Endodermal cell (in vitro differentiated cells): ENCODE measurements at regions not wholly inside any gene's neighbourhood (a gene's known extent, or its start where the extent isn't known, plus 50 kb on each side); places are given as distances from the start of the nearest gene placed in this dataset.
"Not testable (repeated sequence)": the region's sequence is repeated elsewhere in the genome, so short reads cannot be mapped to it uniquely, and the experiment has no call there.

Experiments
- DNase-seq: peaks from one replicate; pipeline ENCODE4 v3.0.0-alpha.2; 2017
- H3K27ac ChIP-seq: 2 replicates; pipeline ENCODE4 v1.5.1; 2013; ENCODE audit warnings: mild to moderate bottlenecking, low read depth, low read length, moderate library complexity
- H3K27me3 ChIP-seq: 2 replicates; pipeline ENCODE4 v1.6.1; 2013; ENCODE audit warnings: mild to moderate bottlenecking, low read length, moderate library complexity; ENCODE audit not compliant: insufficient read depth, control insufficient read depth, poor library complexity, severe bottlenecking
- H3K36me3 ChIP-seq: 2 replicates; pipeline ENCODE4 v1.7.0; 2013; ENCODE audit warnings: mild to moderate bottlenecking, low read length, moderate library complexity; ENCODE audit not compliant: control insufficient read depth, insufficient read depth
- H3K4me1 ChIP-seq: one replicate; pipeline ENCODE4 v1.7.0; 2013; ENCODE audit warnings: low read length; ENCODE audit not compliant: control insufficient read depth, insufficient read depth
- H3K4me3 ChIP-seq: 2 replicates; pipeline ENCODE4 v1.5.1; 2013; ENCODE audit warnings: mild to moderate bottlenecking, low read length, moderate library complexity
- H3K9ac ChIP-seq: 2 replicates; pipeline ENCODE4 v1.6.1; 2013; ENCODE audit warnings: mild to moderate bottlenecking, low read length, moderate library complexity; ENCODE audit not compliant: poor library complexity, severe bottlenecking; ENCODE audit errors: extremely low read depth
- H3K9me3 ChIP-seq: 2 replicates; pipeline ENCODE4 v1.6.1; 2013; ENCODE audit warnings: mild to moderate bottlenecking, low read length, moderate library complexity; ENCODE audit not compliant: control insufficient read depth
- H3K27ac Mint-ChIP-seq: 2 replicates; pipeline ENCODE4 v1.8.0; 2020; ENCODE audit warnings: mixed read lengths
- H3K27me3 Mint-ChIP-seq: 2 replicates; pipeline ENCODE4 v1.8.0; 2021; ENCODE audit warnings: mild to moderate bottlenecking, mixed read lengths; ENCODE audit not compliant: insufficient read depth
- H3K36me3 Mint-ChIP-seq: 2 replicates; pipeline ENCODE4 v1.8.0; 2020; ENCODE audit warnings: low read depth, mixed read lengths
- H3K4me1 Mint-ChIP-seq: 2 replicates; pipeline ENCODE4 v1.8.0; 2020; ENCODE audit warnings: mixed read lengths
- H3K4me3 Mint-ChIP-seq: 2 replicates; pipeline ENCODE4 v1.8.0; 2020; ENCODE audit warnings: mild to moderate bottlenecking, moderate library complexity, mixed read lengths
- H3K9me3 Mint-ChIP-seq: 2 replicates; pipeline ENCODE4 v1.8.0; 2020; ENCODE audit warnings: mild to moderate bottlenecking, mixed read lengths
- CTCF ChIP-seq: fragments of 200-600 bp; sonication (generic); conservative IDR thresholded peaks from 2 replicates; pipeline ENCODE4 v1.5.0; 2021; ENCODE audit warnings: antibody characterized with exemption, mild to moderate bottlenecking
- WGBS, 2 experiments: methylation state at CpG; one replicate each; pipeline versions ENCODE4 v1.1.5 to v1.1.7; 2013; ENCODE audit warnings: missing lambda C conversion rate in 2 of 2, mixed read lengths in 1 of 2; ENCODE audit not compliant: insufficient coverage in 1 of 2, insufficient read length in 1 of 2; 5-methylcytosine and 5-hydroxymethylcytosine counted together

GRCh38 chr6:94953867-94954631, 623.3 kb upstream of the MANEA start:
- Mint-ChIP-seq H3K36me3 (no peaks in the 10 kb centered on the region), H3K27me3 (no peaks in the 10 kb centered on the region), H3K4me1 (no peaks in the 10 kb centered on the region), H3K4me3 (no peak overlapping the region), H3K27ac (no peak overlapping the region), H3K9me3 (no peaks in the 10 kb centered on the region)
- WGBS, 2 experiments, result 87 to 100% methylated on average over 2 to 3 of the region's 4 CpGs
- DNase-seq, result no peak
- H3K27me3 ChIP-seq, result no peaks in the 10 kb centered on the region
- no peaks in the 10 kb centered on the region for H3K36me3 ChIP-seq
- H3K4me1 ChIP-seq, result no peaks in the 10 kb centered on the region
- H3K9ac ChIP-seq, result no peak overlapping the region
- no peak for TF ChIP-seq CTCF
- H3K9me3 ChIP-seq, result no peaks in the 10 kb centered on the region
- no peak overlapping the region for H3K4me3 ChIP-seq
- no peak overlapping the region for H3K27ac ChIP-seq

GRCh38 chr6:94955156-94955555, 622.2 kb upstream of the MANEA start:
- no peak overlapping the region for H3K27ac Mint-ChIP-seq
- no peaks in the 10 kb centered on the region for H3K4me1 Mint-ChIP-seq
- no peak for DNase-seq
- H3K4me3 Mint-ChIP-seq, result no peak overlapping the region
- no peak overlapping the region for H3K27ac ChIP-seq
- WGBS, 2 experiments, result 94% methylated on average over 1 of the region's 1 CpG; no CpG with 5 or more reads in 1 of the 2 experiments
- H3K27me3 ChIP-seq, result no peaks in the 10 kb centered on the region
- H3K4me3 ChIP-seq, result no peak overlapping the region
- TF ChIP-seq CTCF, result no peak
- no peak overlapping the region for H3K9ac ChIP-seq
- H3K36me3 ChIP-seq, result no peaks in the 10 kb centered on the region
- H3K9me3 Mint-ChIP-seq, result no peaks in the 10 kb centered on the region
- H3K27me3 Mint-ChIP-seq, result no peaks in the 10 kb centered on the region
- H3K9me3 ChIP-seq, result no peaks in the 10 kb centered on the region
- no peaks in the 10 kb centered on the region for H3K4me1 ChIP-seq
- no peaks in the 10 kb centered on the region for H3K36me3 Mint-ChIP-seq

GRCh38 chr6:94956910-94957309, 620.4 kb upstream of the MANEA start:
- Mint-ChIP-seq H3K27ac (no peak overlapping the region), H3K9me3 (no peaks in the 10 kb centered on the region), H3K27me3 (no peaks in the 10 kb centered on the region), H3K4me3 (no peak overlapping the region), H3K36me3 (no peaks in the 10 kb centered on the region), H3K4me1 (no peaks in the 10 kb centered on the region)
- Histone ChIP-seq H3K27me3 (no peaks in the 10 kb centered on the region), H3K9ac (no peak overlapping the region), H3K36me3 (no peaks in the 10 kb centered on the region), H3K4me1 (no peaks in the 10 kb centered on the region), H3K4me3 (no peak overlapping the region), H3K27ac (no peak overlapping the region), H3K9me3 (no peaks in the 10 kb centered on the region)
- WGBS, 2 experiments, result 95% methylated on average over 6 of the region's 6 CpGs; no CpG with 5 or more reads in 1 of the 2 experiments
- no peak for DNase-seq
- TF ChIP-seq CTCF, result no peak

GRCh38 chr6:94964703-94965102, 612.6 kb upstream of the MANEA start:
- H3K27me3 ChIP-seq, H3K4me1 Mint-ChIP-seq, H3K27ac Mint-ChIP-seq, H3K4me1 ChIP-seq, H3K9ac ChIP-seq, H3K4me3 Mint-ChIP-seq, H3K9me3 Mint-ChIP-seq, H3K27me3 Mint-ChIP-seq, H3K4me3 ChIP-seq, H3K36me3 Mint-ChIP-seq, H3K36me3 ChIP-seq, H3K9me3 ChIP-seq, H3K27ac ChIP-seq, DNase-seq: not testable (repeated sequence)
